HG02973 (cell line): ENCODE measurements at regions not wholly inside any gene's neighbourhood (a gene's known extent, or its start where the extent isn't known, plus 50 kb on each side); places are given as distances from the start of the nearest gene placed in this dataset.

ENCODE experiments used
- ATAC-seq: cut with Tn5 transposase; IDR thresholded peaks from one replicate; pipeline ENCODE4 v1.9.1; 2021; ENCODE audit warnings: moderate library complexity; ENCODE audit not compliant: unreplicated experiment

- no peak for ATAC-seq
Observed at GRCh38 chr12:58186401-58186800, 245.0 kb downstream of the ATP23 start.

- ATAC-seq = no peak
Observed at GRCh38 chr12:58186914-58187313, 245.5 kb downstream of the ATP23 start.

GRCh38 chr12:58189030-58189429, 247.7 kb downstream of the ATP23 start:
- ATAC-seq = no peak

GRCh38 chr12:58189893-58190292, 248.5 kb downstream of the ATP23 start:
- no peak for ATAC-seq

GRCh38 chr12:58190618-58191017, 249.3 kb downstream of the ATP23 start:
- ATAC-seq = no peak

- no peak for ATAC-seq
Observed at GRCh38 chr12:58196971-58197370, 255.6 kb downstream of the ATP23 start.

GRCh38 chr12:58202933-58203718, 261.8 kb downstream of the ATP23 start:
- ATAC-seq = no peak

- ATAC-seq = no peak
Observed at GRCh38 chr12:58204071-58204470, 262.7 kb downstream of the ATP23 start.

GRCh38 chr12:58206876-58207275, 265.5 kb downstream of the ATP23 start:
- ATAC-seq = no peak

GRCh38 chr12:58211211-58211610, 269.8 kb downstream of the ATP23 start:
- ATAC-seq = no peak

GRCh38 chr12:58217130-58217529, 275.8 kb downstream of the ATP23 start:
- ATAC-seq = no peak

- ATAC-seq = no peak
Observed at GRCh38 chr12:58224536-58225105, 283.3 kb downstream of the ATP23 start.

- no peak for ATAC-seq
Observed at GRCh38 chr12:58225203-58225877, 284.0 kb downstream of the ATP23 start.

GRCh38 chr12:58233886-58234285, 292.5 kb downstream of the ATP23 start:
- no peak for ATAC-seq

GRCh38 chr12:58238411-58238810, 297.0 kb downstream of the ATP23 start:
- ATAC-seq = no peak

GRCh38 chr12:58241099-58241498, 299.7 kb downstream of the ATP23 start:
- no peak for ATAC-seq

GRCh38 chr12:58242796-58243630, 301.6 kb downstream of the ATP23 start:
- ATAC-seq = no peak

GRCh38 chr12:58247633-58248032, 306.3 kb downstream of the ATP23 start:
- no peak for ATAC-seq

GRCh38 chr12:58248599-58248998, 307.2 kb downstream of the ATP23 start:
- ATAC-seq = no peak

GRCh38 chr12:58249610-58250009, 308.2 kb downstream of the ATP23 start:
- ATAC-seq = no peak

GRCh38 chr12:58250077-58250476, 308.7 kb downstream of the ATP23 start:
- ATAC-seq = no peak
